Kidney (tissue), 13 donors: ENCODE measurements at regions not wholly inside any gene's neighbourhood (a gene's known extent, or its start where the extent isn't known, plus 50 kb on each side); places are given as distances from the start of the nearest gene placed in this dataset. TPM values are rescaled to one million over a fixed set of nuclear protein-coding genes. Genes with fewer than 3 reads are reported as not detected.

Experiments
- DNase-seq, 5 donors: peaks; one replicate each; pipeline ENCODE4 v3.0.0-alpha.2; 2013 to 2020
- FAIRE-seq: peaks from 2 replicates; lab custom pipeline; 2012; peaks lifted over from hg19 to GRCh38; lab: Jason Lieb, UNC
- H3K27ac ChIP-seq, 2 donors: one replicate each; pipeline ENCODE4 v1.7.0; 2013; ENCODE audit warnings: low read depth in 2 of 2, low read length in 2 of 2, inconsistent platforms in 1 of 2
- H3K27me3 ChIP-seq: one replicate; pipeline ENCODE4 v1.7.1; 2013; ENCODE audit warnings: low read length, inconsistent platforms; ENCODE audit not compliant: control insufficient read depth, insufficient read depth
- H3K36me3 ChIP-seq, 3 donors: one replicate each; pipeline versions ENCODE4 v1.7.0 to v1.7.1; 2013; ENCODE audit warnings: low read length in 3 of 3, control low read depth in 1 of 3, inconsistent platforms in 1 of 3; ENCODE audit not compliant: insufficient read depth in 3 of 3, control insufficient read depth in 2 of 3
- H3K4me1 ChIP-seq, 3 donors: one replicate each; pipeline versions ENCODE4 v1.7.0 to v1.7.1; 2013; ENCODE audit warnings: low read length in 3 of 3, inconsistent platforms in 1 of 3, low read depth in 1 of 3; ENCODE audit not compliant: control insufficient read depth in 2 of 3, insufficient read depth in 2 of 3
- H3K4me3 ChIP-seq, 3 donors: one replicate each; pipeline versions ENCODE4 v1.7.0 to v1.8.1; 2013; ENCODE audit warnings: low read length in 3 of 3, control low read depth in 1 of 3, inconsistent platforms in 1 of 3
- H3K9ac ChIP-seq, 3 donors: one replicate each; pipeline versions ENCODE4 v1.7.0 to v1.7.1; 2013; ENCODE audit warnings: low read length in 3 of 3, control low read depth in 1 of 3, inconsistent platforms in 1 of 3
- H3K9me3 ChIP-seq, 3 donors: one replicate each; pipeline versions ENCODE4 v1.7.0 to v1.7.1; 2013; ENCODE audit warnings: low read length in 3 of 3, control low read depth in 1 of 3, inconsistent platforms in 1 of 3; ENCODE audit not compliant: control insufficient read depth in 2 of 3, insufficient read depth in 1 of 3
- CTCF ChIP-seq: IDR thresholded peaks from 3 replicates; pipeline ENCODE4 v1.5.1; 2012; ENCODE audit warnings: mild to moderate bottlenecking, moderate library complexity, borderline replicate concordance; ENCODE audit not compliant: insufficient read depth; ENCODE audit errors: extremely low read depth
- intact Hi-C: fragments of 100-400 bp; cut with DNase I; formaldehyde crosslinking; loops from one replicate; pipeline ENCODE4 v1.11.1; 2022
- microRNA-seq: library from miRNA; unstranded; fragments of <30 nt; microRNA quantifications from one replicate; pipeline ENCODE4 v1.2.0, GENCODE V29; 2020
- donor health status: control.
- donor health status: control.
- donor health status: control.
- donor health status: control.
- donor health status: control.
- donor health status: DM: yes; HTN: yes; CAD: no.
- donor health status: Normal renal cell carcinoma (clear cell type).

DNA sequence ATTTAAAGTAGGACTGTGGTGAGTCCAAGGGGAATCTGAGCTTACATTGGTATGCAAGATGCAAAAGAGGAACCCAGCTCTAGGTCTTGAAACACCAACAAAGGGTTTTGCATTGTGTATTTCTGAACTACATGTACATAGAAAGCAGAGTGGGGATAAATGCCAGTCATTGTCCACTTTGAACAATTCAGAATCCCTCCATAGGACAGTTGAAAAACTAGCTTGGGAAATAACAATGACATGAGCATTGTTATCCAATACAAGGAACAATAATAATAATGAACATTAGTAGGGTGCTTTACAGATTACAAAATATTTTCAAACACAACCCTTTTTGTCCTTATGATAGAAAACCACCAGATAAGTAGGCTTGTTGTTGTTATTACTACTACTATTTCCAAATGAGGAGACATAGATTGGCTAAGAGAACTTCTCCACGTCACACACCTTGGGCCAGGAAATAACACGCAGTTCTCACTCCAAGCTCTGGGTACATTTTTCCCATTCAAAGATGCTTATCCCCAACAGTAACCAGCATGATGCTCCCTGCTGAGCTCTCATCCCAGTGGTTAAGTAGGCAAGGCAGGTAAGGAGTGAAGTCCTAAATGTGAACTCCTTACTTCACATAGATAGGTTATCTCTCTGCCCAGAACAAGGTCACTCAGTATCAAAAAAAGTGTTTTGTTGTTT, 51.7 kb upstream of the RASSF8 start:
- intact Hi-C loops, result no loop called here
- H3K9me3 ChIP-seq, result no peaks in the 10 kb centered on the region
- FAIRE-seq (no peak), DNase-seq (no peak)
- H3K36me3 ChIP-seq, result no peaks in the 10 kb centered on the region
- no peaks in the 10 kb centered on the region for H3K4me1 ChIP-seq
- H3K27me3 ChIP-seq, result no peaks in the 10 kb centered on the region
- no peak overlapping the region for H3K4me3 ChIP-seq
- H3K27ac ChIP-seq, result no peak overlapping the region
- H3K9ac ChIP-seq, result no peak overlapping the region
- no peak for TF ChIP-seq CTCF

Small RNA genes in the stretch of these regions (microRNA-seq; reads per million reads assigned to microRNA genes)
- not detected for gene MIR4302
